GM12872 (cell line): ENCODE measurements at regions not wholly inside any gene's neighbourhood (a gene's known extent, or its start where the extent isn't known, plus 50 kb on each side); places are given as distances from the start of the nearest gene placed in this dataset.
A peak's percentile ranks its signal among the peaks of the same experiment; 100 is the strongest.

Experiments used
- CTCF ChIP-seq: IDR thresholded peaks from 3 replicates; pipeline ENCODE4 v1.5.1; 2011; ENCODE audit warnings: low read depth, mild to moderate bottlenecking, low read length, moderate library complexity; ENCODE audit not compliant: insufficient read depth

GRCh38 chr3:35946854-35947515, 307.7 kb downstream of the ARPP21 start:
- TF ChIP-seq CTCF: no peak

- TF ChIP-seq CTCF: no peak
Observed at GRCh38 chr3:35950021-35950420, 310.7 kb downstream of the ARPP21 start.

- no peak for TF ChIP-seq CTCF
Observed at GRCh38 chr3:35954413-35954812, 315.1 kb downstream of the ARPP21 start.

- peak; percentile 34; the same call in 2 of the 3 replicates for TF ChIP-seq CTCF
Observed at GRCh38 chr3:35965908-35966307, 326.6 kb downstream of the ARPP21 start.

- no peak for TF ChIP-seq CTCF
Observed at GRCh38 chr3:35966629-35967464, 327.5 kb downstream of the ARPP21 start.

- no peak for TF ChIP-seq CTCF
Observed at GRCh38 chr3:35968043-35968622, 328.8 kb downstream of the ARPP21 start.

- TF ChIP-seq CTCF: no peak
Observed at GRCh38 chr3:35969406-35969805, 330.1 kb downstream of the ARPP21 start.
